CD4-positive, alpha-beta T cell treated with Interleukin-17A for 1 hour (primary cell): ENCODE measurements at regions not wholly inside any gene's neighbourhood (a gene's known extent, or its start where the extent isn't known, plus 50 kb on each side); places are given as distances from the start of the nearest gene placed in this dataset.
"Not testable (repeated sequence)": the region's sequence is repeated elsewhere in the genome, so short reads cannot be mapped to it uniquely, and the experiment has no call there.

Experiments
- DNase-seq: peaks from one replicate; pipeline ENCODE4 v3.0.0-alpha.2; 2020

DNA sequence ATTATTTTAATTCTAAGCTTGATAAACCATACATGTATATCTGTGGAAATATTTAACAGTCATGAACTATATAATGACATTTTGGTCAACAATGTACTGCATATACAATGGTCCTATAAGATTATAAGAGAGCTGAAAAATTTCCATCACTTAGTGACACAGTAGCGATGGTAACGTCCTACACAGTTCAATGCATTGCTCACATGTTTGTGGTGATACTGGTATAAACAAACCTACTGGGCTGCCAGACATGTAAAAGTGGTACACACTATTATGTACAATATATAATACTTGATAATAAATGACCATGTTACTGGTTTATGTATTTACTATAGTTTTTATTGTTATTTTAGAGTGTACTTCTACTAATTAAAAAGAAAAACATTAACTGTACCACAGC is 841.9 kb downstream of the LTN1 start:
- no peak for DNase-seq

DNA sequence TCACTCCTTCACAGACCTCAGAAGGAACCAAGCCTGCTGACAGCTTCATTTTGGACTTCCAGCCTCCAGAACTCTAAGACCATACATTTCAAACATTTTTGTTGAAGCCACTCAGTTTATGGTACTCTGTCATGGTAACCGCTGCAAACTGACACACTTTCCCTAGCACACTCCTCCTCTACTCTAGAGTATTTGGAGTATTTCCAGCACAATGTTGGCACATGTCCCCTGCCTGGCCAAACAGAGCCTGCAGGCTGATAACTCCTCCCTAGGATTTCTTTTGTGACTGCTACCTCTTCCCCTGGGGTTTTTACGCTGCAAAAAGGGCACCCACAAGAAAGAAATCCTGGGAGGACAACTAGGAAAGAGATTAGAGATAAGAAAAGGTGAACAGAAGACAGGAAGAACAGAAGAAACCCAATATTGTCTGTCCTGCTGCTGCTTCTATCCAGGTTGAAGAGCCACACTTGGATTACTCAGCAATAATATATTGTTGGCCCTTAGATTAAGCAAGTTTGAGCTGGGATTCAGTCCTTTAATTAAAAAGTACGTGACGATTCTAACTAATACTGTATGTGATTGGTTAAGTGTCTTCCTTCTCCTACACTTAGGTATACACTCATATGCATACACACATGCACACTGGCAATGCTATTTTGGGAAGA is 844.1 kb downstream of the LTN1 start:
- DNase-seq, result no peak

DNA sequence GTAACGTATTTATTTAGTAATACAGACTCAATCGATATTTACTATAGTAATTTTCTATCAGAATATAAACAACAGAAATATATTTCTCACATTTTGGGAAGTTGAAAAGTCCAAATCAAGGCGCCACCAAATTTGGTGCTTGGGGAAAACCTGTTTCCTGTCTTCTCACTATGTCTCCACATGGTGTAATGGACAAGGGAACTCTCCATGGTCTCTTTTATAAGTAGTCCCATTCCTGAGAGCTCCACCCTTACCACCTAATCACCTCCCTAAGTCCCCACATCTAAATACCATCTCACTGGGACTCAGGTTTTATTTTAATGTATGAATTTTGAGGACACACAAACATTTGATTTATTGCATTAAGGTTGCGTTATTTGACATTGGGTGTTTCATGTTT is 848.0 kb downstream of the LTN1 start:
- DNase-seq, result no peak

DNA sequence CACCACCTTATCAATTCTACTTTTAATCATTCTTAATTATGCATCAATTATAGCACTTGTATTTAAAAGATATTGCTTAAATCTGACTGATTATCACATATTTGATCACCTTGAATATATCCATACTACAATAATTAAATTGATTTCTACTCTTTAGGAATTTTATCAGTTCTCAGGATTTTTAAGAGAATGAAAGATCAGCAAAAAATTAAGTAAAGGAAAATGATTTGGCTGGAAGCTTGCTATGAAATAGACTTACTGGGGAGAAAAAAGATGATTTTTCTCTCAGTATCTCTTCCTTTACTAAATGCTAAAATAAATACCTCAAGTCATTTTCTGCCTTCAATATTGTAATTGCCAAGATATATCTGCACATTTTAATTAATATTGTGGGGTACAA is 848.6 kb downstream of the LTN1 start:
- no peak for DNase-seq

DNA sequence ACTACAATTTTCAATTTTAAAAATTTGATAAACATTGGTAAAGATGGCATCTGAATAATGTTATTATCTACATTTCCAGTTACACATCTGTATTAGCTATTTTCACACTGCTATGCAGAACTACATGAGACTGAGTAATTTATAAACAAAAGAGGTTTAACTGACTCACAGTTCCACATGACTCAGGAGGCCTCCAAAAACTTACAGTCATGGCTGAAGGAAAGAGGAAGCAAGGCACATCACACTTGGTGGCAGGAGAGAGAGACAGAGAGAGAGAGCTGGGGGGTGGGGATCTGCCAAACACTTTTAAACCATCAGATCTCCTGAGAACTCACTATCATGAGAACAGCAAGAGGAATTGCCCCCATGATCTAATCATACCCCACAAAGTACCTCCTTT is 850.0 kb downstream of the LTN1 start:
- DNase-seq, result no peak

DNA sequence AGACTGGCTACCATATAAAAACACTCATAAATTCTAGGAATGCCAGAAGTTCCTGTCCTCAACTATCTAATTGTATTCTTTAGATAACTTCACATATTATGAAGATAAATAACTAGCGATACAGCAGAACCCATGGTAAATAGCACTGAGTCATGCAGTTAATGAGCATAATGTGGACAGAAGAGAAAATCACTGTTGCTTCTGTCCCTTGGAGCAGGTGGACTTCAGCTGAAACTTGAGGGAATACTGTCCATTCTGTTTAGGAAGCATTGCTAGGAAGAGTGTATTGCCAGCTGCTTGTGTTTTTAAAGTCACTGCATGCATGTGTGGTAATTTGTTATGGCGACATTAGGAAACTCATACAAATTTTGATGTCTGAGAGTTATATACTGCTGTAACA is 854.4 kb downstream of the LTN1 start:
- DNase-seq, result no peak

DNA sequence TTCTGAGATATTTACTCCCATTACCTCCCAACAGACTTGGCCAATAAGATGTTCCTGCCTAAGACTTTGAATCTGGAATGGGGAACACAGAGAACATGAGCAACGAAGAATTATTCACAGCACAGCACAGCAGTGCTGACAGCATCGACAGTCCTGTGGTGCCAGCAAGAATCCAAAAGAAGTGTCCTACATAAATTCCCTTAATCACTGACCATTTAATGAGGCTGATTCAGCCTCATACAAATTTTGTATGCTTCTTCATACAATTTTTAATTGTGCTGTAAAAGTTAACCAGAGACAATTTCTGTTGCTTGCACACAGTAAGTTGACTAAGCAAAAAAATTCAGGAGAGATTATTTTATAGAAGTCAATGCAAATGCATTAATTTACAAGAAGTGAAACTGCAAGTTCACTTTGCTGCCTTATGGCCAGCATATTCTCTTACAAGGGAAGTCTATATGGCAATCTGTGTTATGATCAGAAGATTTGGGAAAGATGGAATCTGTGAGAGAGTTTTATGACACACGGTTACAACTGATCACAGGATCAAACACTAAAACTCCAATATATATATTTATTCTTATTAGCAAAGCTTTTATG is 855.9 kb downstream of the LTN1 start:
- no peak for DNase-seq

DNA sequence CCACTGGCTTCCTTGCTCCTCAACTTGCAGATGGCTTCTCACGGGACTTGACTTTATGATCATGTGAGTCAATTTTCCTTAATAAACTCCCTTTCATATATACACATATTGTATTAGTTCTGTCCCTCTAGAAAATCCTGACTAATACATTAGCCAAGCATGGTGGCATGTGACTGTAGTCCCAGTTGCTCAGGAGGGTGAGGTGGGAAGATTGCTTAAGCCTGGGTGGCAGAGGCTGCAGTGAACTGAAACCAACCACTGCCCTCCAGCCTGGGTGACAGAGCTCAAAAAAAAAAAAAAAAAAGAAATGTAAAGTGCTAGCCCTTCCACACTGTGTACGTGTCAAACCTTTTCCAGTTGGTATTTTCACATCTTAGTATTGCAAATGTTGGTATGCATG is 857.0 kb downstream of the LTN1 start:
- DNase-seq, result no peak

DNA sequence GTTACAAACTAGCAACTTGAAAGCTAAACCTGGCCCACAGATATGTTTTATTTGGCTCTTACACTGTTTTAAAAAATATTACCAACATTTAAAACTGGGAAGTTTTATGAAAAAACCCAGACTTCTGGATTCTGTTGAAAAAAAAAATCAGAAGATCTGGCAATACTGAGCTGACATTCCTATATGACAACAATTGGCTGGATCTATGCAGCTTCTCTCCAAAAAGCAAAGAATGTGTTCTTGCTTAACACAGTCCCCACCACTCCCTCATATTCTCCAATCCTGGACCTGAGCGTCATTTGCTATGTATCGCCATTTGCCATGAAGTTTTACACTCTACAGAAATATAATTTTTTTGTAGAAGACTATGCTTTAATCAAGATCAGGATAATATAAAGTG is 859.6 kb downstream of the LTN1 start:
- DNase-seq, result no peak

DNA sequence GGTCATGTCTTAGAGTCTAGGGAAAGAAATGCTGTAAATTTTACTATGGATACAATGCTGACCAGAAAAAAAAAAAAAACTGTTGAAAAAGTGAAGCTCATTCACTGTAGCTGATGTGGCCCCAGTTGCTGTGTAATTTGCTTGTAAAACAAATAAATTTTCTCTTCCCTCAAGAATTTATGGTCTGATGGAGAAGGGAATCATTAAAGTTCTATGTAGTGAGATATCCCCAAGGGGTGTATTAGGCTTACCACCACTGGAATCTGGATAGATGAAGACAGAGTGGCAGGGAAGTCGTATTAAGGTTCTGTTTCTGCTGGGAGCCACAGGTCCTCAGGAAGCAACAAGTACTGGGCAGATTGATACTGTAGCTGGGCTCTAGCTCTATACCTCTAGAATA is 860.0 kb downstream of the LTN1 start:
- no peak for DNase-seq

DNA sequence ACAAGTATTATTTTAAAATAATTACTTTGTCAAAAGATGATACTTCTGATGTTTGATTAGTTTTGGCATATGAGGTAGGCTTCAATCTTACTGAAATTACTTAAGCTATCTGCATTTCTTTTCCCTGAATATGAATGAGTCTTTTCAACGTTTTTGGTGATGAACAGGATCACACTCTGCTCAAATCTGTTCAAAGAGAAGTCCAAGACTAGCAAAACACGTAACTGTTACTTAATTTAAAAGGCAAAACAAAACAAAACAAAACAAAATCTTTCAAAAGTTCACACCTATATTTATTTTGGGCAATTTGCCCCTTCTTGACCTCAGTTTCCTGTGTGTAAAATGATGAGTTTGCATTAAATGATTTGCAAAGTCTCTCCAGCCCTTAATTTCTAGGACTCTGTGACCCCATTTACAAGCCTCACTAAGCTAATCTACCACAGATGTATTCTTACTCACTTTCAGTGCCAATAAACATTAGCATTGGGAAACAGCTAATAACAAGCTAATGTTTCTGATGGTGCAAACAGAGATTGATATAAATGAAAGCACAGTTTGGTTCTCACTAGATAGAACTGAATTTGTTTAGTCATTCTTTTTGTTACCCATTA is 865.4 kb downstream of the LTN1 start:
- DNase-seq, result no peak

DNA sequence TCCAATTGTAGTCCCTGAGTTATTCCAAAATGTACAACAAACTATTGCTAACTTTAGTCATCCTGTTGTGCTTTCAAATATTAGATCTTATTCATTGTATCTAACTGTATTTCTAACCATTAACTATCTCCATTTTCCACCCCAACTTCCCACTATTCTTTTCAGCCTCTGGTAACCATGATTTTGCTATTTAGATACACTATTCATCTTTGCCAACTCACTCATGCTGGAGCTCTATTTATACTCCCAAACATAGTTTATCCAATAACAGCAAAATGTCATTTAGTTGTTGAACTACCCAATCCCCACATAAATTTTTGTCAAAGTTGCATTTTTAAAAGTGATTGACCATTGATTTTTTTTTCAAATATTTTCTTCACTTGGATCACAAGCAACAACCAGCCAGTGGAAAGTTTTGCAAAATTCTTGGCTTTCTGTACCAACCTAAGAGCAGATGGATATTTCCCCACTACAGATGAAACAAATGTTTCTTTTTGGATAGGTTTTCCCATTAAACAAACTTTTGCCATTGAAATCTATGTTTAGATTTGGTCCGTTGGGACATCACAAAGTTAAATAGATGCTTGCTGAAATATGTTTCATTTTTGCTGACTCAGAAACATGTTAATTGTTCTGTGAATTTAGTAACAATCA is 866.0 kb downstream of the LTN1 start:
- DNase-seq, result no peak

DNA sequence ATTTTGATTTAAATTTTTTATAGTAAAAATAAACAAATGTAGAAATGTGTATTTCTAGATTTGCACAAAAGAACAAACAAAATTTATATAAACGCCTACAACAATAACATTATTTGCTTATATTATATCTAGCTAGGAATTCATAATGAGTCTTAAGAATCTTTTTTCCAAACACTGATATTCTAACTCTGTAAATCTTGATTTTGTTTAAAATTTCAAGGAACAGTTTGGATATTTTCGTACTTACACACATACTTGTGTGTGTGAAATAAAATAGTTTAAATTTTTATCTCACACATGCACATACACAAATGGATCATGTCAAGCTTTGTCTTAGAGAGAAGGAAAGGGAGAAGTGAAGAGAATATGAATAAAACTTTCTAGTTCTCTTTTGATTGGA is 868.1 kb downstream of the LTN1 start:
- no peak for DNase-seq

DNA sequence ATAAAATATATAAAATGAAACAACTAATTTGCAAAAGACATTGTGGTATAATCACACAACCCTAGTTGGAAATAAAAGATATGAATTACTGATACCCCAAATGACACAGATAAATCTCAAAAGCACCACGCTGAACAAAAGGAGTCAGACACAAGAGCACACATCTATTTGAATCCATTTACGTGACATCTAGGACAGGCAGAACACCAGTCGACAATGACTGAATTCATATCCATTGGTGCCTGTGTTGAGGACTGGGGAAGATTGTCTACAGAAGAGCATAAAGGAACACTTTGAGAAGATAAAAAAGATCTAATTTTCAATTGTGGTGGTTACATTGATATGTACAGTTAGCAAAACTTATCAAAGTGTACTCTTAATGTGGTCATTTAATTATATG is 874.1 kb downstream of the LTN1 start:
- DNase-seq, result no peak

DNA sequence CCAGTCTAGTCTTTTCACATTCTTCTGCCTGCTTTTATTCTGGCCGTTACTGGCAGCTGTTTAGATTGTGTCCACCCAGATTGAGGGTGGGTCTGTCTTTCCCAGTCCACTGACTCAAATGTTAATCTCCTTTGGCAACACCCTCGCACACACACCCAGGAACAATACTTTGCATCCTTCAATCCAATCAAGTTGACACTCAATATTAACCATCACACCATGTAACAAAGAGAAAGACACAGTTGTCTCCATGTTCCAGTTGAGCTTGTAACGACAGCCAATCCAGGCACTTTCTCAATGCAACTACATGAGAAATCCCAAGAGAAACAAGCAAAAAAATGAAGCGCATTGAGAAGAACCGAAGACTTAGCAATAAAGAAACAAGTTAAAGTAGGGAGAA is 877.7 kb downstream of the LTN1 start:
- DNase-seq, result not testable (repeated sequence)

DNA sequence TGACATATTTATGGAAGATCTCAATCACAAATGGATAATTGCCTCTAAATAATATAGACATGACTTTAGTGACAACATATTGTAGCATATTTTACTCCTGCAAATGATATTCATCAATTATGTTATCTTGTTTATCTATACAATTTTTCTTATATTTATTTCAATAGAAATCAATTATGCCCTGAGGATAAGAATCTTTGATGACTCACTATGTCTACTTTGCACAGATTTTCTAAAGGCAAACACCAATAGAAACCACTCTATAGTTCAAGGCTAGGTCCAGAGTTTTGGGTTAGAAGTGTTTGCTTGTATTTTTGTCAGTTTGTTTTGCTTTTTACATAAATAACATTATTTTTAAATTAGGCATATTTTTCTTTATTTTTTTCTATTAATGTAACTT is 879.0 kb downstream of the LTN1 start:
- DNase-seq, result no peak

DNA sequence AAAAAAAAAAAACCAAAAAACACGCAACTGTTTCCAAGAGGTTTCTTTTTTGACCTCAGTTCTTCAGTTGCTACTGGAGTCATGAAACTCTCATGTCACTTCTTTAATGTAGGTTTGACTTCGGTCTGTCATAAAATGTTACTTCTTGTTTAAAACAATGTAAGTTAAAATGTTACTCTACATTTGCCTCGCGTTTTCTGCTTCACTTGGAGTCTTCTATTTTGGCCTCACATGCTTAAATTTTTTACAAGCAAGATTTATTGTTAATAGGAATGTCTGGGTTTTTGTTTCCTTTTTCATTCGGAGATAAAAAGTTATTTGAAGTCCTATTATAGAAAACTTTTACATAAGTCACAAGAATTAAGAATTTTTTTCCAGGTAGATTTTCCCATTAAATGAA is 880.2 kb downstream of the LTN1 start:
- no peak for DNase-seq

DNA sequence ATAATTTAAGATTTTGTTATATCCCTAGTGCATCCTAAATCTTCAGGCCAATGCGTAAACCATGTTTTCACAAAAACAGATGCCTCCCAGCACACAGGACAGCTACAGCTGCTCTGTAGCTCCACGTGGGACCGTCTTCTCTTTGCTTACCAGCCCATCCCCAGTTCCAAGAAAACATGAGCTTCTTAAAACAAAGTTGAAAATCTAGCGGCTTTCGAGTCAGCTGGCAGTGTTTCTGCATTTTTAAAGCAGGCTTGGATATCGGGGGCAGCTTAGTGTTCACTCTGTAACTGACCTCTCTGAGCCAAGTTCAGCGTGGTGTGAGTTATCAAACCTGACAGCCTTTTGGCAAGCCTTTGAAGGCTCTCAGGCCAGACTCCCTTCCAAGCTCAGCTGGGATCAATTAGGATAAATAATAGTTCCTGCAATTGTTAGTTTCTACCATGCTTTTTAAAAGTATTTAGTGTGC is 881.5 kb downstream of the LTN1 start:
- DNase-seq, result no peak

DNA sequence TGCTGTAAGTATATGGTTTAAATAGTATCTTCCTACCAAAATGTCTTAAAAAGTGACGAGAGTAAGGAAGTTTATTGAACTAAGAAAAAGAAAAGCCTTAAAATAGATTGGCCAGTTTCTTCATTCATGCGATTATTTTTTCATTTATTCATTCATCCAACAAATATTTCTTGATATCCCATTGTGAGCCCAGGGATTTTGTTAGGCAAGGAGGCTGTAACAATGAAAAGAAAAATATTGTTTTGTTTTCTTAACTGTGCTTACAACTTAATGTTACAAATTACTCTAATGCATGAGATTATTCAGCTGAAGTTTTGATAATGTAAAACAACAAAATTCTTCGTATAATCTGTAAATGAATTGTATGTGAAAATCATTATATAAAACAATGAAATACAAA is 882.0 kb downstream of the LTN1 start:
- no peak for DNase-seq

DNA sequence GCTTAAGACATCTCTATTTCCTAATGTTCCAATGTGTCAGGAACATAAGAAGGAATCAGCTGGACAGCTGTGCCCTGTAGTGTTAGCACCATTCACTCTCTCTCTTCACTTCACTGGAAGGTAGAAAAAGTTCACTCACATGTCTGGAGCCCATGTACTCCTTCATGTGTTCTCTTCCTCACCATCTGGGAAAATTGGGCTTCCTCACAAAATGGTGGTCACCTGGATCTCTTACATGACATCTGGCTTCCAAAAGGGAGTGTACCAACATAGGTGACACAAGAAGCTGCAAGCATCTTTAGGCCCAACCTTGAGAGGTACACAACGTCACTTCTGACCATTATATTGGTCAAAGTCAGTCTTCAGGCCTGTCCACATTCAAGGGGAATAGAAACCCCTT is 882.6 kb downstream of the LTN1 start:
- no peak for DNase-seq

DNA sequence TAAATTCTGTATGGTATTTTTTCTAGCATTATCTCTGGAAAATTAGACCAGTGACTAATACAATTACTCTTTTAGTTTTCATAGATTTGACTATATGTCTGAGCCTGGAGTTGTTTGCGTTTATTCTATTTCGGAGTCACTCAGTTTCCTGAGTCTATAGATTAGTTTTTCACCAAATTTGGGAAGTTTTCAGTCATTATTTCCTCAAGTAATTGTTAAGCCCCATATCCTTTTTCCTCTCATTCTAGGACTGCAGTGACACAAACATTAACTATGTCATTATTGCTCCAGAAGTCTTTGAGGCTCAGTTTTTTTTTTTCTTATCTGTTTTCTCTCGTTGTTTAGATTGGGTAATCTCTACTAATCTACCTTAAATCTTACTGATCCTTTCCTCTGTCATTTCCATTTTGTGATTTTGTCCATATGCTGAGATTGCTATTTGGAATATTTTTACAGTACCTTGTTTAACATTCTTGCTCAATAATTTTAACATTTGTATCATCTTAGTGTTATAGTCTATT is 886.2 kb downstream of the LTN1 start:
- DNase-seq, result no peak

DNA sequence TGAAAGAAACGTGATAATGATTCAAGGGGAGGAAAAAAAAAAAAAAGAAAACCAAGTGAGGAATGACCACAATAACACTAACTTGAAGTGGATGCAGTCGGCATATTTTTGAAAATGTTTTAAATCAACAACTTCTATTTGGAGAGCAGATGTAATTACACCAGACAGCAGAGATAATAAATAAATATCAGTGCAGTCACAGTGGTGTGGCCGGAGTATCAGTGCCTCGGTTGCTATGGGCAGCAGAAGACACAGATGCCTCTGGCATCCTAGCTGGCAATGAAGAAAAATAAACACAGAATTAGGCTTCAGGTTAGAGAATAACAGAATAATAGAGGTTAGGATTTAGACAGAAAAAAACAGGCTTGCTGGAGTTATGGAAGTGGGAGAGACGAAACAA is 888.3 kb downstream of the LTN1 start:
- DNase-seq, result no peak

DNA sequence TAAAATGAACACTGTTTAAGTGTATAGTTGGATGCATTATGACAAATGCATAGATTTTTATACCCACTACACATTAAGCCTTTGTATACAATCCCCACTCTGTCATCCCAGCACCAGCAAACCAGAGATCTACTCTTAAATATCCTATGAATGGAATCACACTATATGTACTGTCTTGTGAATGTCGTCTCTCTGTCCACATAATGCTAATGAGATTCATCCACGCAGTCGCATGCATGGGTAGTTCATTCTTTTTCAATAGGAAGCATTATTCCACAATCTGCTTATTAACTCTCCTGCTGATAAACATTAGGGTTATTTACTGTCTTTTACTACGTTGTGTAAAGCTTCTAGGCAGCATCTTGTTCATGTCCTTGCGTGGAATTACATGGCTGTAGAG is 892.3 kb downstream of the LTN1 start:
- DNase-seq, result no peak
